CD4-positive, alpha-beta T cell treated with Interleukin-4 for 1 hour (primary cell): ENCODE measurements at regions not wholly inside any gene's neighbourhood (a gene's known extent, or its start where the extent isn't known, plus 50 kb on each side); places are given as distances from the start of the nearest gene placed in this dataset.

Experiments used
- DNase-seq, 2 donors: peaks; one replicate each; pipeline ENCODE4 v3.0.0-alpha.2; 2020 to 2022

DNA sequence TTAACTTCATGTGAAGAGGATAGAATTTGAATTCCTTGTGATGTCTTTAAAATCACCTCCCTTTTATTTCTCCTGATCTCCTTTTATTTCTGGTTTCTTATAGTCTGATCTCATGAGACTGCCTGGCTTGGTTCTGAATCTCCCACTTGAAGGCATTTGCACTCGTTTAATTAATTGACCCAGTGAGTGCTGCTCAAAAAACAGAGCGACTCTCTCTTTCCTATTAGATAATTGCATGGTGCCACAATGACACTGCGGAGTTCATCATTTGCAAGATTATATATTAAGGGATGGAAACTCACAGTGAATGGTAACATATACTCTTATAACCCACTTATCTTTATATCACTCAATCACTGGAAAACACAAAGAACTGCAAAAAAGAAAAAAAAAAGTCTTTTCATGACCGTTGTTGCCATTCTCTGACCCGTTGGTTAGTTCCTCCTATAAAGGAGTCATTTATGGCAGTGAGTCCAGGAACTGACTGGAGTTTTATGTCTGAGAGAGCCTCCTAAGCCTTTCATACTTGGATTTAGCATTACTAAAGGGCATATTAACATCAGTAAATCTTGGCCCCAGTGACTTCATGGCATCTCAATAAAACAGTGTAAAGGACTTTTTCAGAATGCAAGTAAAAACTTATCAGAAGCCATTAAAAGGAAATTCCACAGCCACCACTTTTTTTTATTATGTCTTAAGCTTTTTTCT lies 103.3 kb upstream of the EPHA4 start:
- no peak for DNase-seq

DNA sequence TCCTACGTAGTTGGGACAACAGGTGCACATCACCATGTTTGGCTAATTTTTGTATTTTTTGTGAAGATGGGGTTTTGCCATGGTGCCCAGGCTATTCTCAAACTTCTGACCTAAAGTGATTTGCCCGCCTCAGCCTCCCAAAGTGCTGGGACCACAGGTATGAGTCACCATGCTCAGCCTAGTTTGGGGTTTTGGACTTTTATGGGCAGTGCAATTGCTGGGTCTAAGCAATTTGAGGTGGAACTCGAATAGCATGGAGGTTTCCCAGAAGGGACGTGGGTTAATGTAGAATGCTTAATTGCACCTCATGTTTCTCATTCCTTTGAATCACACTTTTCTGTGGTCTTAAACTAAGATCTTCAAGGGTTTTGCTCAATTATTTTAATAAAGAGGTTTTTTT lies 102.3 kb upstream of the EPHA4 start:
- no peak for DNase-seq

GRCh38 chr2:221673248-221673647 lies 101.1 kb upstream of the EPHA4 start:
- no peak for DNase-seq

- no peak for DNase-seq
These were observed 99.4 kb upstream of the EPHA4 start for GRCh38 chr2:221671515-221671914.

- no peak for DNase-seq
These were observed 90.7 kb upstream of the EPHA4 start for GRCh38 chr2:221662689-221663391.

GRCh38 chr2:221657806-221658205 lies 85.7 kb upstream of the EPHA4 start:
- DNase-seq = no peak

DNA sequence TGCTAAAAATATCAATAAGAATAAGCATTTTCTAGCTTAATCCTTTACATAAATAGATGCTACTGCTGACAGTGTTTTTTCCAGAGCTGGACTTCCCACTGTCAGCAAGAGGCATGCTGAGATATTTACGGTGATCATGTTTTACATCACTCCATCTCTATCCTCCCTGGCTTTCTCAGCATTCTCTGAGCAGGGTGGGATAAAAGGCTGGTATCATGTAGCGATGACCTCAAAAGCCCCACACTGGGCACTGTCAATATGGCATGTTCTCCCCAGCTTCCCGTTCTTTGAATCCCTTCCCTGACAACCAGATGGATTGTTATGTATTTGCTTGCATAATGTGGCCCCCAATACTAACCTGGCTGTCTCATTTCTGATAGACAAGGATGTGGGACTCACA lies 83.2 kb upstream of the EPHA4 start:
- no peak for DNase-seq

DNA sequence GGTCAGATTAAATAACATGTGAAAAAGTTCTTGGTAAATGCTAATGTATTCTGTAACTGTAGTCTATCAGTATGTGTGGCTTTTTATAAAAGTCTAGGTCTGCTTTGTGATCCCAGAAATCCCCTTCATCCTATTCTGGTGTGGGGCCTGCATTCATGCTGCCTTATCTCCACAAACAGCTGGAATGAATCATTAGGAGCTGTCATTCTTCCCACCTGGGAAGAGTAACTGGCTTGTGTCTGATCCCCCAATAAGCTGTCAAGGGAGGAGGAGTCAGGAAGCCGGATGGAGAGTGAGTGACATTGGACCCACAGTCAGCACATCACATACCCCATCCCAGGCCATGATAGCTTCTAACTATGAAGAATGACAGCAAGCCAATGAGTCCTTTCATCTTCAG lies 81.1 kb upstream of the EPHA4 start:
- DNase-seq = no peak

DNA sequence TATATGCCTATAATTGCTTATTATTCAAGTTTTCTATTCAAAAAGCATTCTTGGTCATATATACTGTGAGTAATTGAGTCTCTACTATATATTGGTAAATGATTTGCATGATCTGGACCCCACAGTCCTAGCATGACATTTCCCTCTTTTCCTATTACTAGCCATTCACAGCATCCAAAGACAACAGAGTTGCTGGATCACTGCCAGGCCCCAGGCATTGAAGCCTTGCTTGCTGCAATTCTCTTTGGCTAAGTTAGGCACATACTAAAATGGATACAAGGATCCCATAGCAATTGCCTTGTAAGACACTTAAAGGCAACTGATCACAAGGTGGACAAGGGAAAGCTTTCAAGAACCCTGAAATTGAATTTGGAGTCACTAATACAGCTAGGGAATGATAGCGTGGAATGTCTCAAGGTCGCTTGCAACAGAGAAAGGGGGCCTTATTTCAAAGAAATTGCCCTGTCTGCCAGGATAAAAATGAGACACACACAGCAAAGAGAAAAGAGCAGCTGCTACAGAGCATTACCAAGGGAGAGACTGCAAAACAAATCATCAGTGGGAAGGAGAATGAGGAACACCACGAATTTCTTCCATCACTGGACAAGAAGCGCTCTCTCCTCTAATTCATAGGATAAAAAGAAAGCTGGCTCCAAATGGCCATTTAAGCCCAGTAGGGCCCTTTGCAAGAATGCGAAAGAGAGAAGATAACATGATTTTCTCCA lies 77.1 kb upstream of the EPHA4 start:
- DNase-seq = no peak

DNA sequence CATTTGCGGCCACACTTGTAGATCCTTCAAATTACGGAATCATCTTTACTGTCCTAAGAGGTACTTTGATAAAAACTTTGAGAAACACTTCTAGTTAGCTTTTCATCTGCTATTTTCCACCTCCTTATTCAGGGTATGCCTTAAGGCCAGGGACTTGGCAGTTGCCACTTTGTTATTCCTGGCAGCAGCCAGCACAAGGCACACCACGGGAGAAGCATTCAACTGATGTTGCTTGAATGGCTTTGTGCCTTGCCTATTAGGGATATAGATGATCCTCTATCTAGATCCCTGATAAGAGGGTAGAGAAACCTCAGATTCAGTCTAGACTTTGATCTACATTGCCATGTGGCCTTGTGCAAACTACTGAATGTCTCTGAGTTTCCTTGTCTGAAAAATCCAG lies 70.3 kb upstream of the EPHA4 start:
- DNase-seq = no peak

DNA sequence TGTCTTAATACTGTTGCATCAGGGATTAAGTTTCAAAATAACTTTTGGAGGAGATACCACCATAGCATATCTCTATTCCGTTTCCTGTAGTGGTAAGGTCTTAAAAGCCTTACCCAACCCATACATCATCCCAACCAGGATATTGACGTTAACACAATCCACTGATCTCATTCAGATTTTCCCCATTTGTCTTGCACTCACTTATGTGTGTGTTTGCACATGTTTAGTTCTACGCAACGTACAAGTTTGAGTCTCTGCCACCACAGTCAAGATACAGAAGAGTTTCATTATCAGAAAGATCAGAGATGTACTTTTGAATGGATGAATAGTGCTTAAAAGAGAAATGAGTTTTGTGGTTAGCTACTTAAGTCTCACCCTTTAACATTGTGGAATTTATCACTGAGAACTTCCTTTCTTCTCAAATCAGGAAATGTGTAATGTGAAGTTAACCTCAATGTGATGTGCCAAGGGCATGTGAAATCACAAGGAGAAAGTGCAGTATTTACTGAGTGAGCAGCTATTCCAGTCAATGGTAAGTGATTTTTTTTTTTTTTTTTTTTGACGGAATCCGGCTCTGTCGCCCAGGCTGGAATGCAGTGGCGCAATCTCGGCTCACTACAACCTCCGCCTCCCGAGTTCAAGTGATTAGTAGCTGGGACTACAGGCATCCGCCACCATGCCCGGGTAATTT lies 69.2 kb upstream of the EPHA4 start:
- no peak for DNase-seq

- no peak for DNase-seq
These were observed 68.6 kb upstream of the EPHA4 start for GRCh38 chr2:221640686-221641085.

DNA sequence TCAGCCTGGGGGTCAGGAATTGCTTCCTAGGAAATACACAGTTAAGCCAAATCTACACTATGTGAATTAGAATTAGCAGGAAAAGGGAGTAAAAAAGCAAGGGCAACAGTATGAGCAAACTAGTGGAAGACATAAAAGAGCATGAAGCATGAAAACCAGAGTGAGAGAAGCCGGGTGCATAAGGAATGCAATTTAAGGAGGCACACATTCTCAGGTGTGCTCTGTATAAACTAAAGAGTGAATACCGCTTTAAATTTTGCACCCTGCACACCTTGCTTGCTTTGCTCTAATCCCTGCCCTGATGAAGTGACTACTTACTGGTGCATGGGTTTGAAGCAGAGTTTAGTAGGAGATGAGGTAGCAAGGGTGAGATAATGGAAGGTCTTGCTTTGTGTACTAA lies 65.7 kb upstream of the EPHA4 start:
- no peak for DNase-seq

DNA sequence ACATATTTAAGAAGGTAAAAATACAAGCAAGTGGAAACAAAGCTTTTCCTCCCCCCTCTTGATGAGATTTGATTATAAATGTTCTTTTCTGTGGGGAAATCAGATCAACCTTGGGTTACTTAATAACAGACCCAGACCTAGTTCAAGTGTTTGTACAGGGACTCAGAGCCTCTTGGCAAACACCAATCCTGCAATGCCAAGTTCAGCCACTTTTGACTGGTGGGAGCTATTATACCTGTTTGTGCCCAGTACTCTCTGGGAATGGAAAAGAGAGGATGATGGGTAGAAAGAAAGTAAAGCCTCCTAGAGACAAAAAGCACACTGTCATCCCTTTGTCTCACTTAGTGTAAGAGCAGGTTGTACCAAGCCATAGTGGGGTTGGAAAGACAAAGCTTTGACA lies 63.8 kb upstream of the EPHA4 start:
- no peak for DNase-seq

DNA sequence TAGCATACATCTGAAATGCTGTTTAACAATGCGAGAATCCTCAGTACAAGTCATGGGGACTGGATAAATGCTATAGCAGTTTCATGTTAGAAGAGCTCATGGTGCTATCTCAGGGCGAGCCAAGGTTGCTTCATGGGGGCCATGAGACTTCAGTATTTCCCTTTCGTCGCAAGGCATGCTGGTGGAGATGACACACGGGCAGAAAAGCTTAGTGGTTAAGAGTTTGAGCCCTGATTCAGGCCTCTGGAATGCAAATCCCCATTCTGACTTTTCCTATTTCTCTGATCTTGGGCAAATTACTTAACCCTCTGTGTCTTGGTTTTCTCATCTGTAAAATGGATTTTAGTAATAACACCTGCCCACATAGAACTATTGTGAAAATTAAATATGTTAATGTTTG lies 57.4 kb upstream of the EPHA4 start:
- DNase-seq = no peak

GRCh38 chr2:221624475-221624874 lies 52.4 kb upstream of the EPHA4 start:
- DNase-seq = no peak
